GM18867 (cell line): ENCODE measurements at regions not wholly inside any gene's neighbourhood (a gene's known extent, or its start where the extent isn't known, plus 50 kb on each side); places are given as distances from the start of the nearest gene placed in this dataset.
"Not testable (repeated sequence)": the region's sequence is repeated elsewhere in the genome, so short reads cannot be mapped to it uniquely, and the experiment has no call there.

Experiments used
- ATAC-seq: cut with Tn5 transposase; IDR thresholded peaks from one replicate; pipeline ENCODE4 v1.9.1; 2021; ENCODE audit warnings: mild to moderate bottlenecking, moderate library complexity; ENCODE audit not compliant: unreplicated experiment

- no peak for ATAC-seq
Measured at GRCh38 chr11:23727794-23728193, 769.1 kb upstream of the LUZP2 start.

- ATAC-seq, result no peak
Measured at GRCh38 chr11:23729088-23729487, 767.8 kb upstream of the LUZP2 start.

GRCh38 chr11:23730307-23730998, 766.4 kb upstream of the LUZP2 start:
- no peak for ATAC-seq

GRCh38 chr11:23732026-23732425, 764.8 kb upstream of the LUZP2 start:
- ATAC-seq, result no peak

- no peak for ATAC-seq
Measured at GRCh38 chr11:23746896-23747295, 750.0 kb upstream of the LUZP2 start.

- ATAC-seq, result no peak
Measured at GRCh38 chr11:23749762-23750430, 747.0 kb upstream of the LUZP2 start.

GRCh38 chr11:23751280-23751679, 745.6 kb upstream of the LUZP2 start:
- no peak for ATAC-seq

GRCh38 chr11:23755076-23755475, 741.8 kb upstream of the LUZP2 start:
- ATAC-seq, result no peak

GRCh38 chr11:23755769-23756168, 741.1 kb upstream of the LUZP2 start:
- no peak for ATAC-seq

GRCh38 chr11:23759489-23759888, 737.4 kb upstream of the LUZP2 start:
- no peak for ATAC-seq

- no peak for ATAC-seq
Measured at GRCh38 chr11:23764286-23764685, 732.6 kb upstream of the LUZP2 start.

- ATAC-seq, result no peak
Measured at GRCh38 chr11:23765682-23766252, 731.1 kb upstream of the LUZP2 start.

GRCh38 chr11:23767576-23767975, 729.3 kb upstream of the LUZP2 start:
- no peak for ATAC-seq

- no peak for ATAC-seq
Measured at GRCh38 chr11:23769214-23769613, 727.6 kb upstream of the LUZP2 start.

- no peak for ATAC-seq
Measured at GRCh38 chr11:23772081-23772480, 724.8 kb upstream of the LUZP2 start.

- no peak for ATAC-seq
Measured at GRCh38 chr11:23778971-23779370, 717.9 kb upstream of the LUZP2 start.

- no peak for ATAC-seq
Measured at GRCh38 chr11:23780231-23780630, 716.6 kb upstream of the LUZP2 start.

GRCh38 chr11:23781803-23782560, 714.9 kb upstream of the LUZP2 start:
- ATAC-seq, result no peak

GRCh38 chr11:23786974-23787373, 709.9 kb upstream of the LUZP2 start:
- not testable (repeated sequence) for ATAC-seq

- ATAC-seq, result no peak
Measured at GRCh38 chr11:23789200-23789853, 707.5 kb upstream of the LUZP2 start.

GRCh38 chr11:23789938-23790371, 706.9 kb upstream of the LUZP2 start:
- no peak for ATAC-seq
